GM12878 (cell line): ENCODE measurements at regions not wholly inside any gene's neighbourhood (a gene's known extent, or its start where the extent isn't known, plus 50 kb on each side); places are given as distances from the start of the nearest gene placed in this dataset.
"Not testable (repeated sequence)": the region's sequence is repeated elsewhere in the genome, so short reads cannot be mapped to it uniquely, and the experiment has no call there.

ENCODE experiments used
- ATAC-seq: fragments of 200-7000 bp; cut with Tn5 transposase; 3 replicates; pipeline ENCODE4 v1.9.1; 2020; ENCODE audit warnings: mild to moderate bottlenecking, moderate library complexity
- BruUV-seq: library from RNA; stranded (reverse); fragments of 400-500 nt; replicated peaks from 2 replicates; lab custom pipeline; 2021; lab: Mats Ljungman, UMichigan
- CTCF ChIA-PET: fragments of 300-600 bp; sonication (Branson Sonifier 250); formaldehyde crosslinking; extraction: SDS; loops from one replicate; lab custom pipeline; 2021; ENCODE audit warnings: inconsistent platforms; lab: Yijun Ruan, JAX
- POLR2A ChIA-PET: fragments of 350-600 bp; formaldehyde crosslinking; extraction: SDS; loops from one replicate; lab custom pipeline; 2021; ENCODE audit warnings: inconsistent platforms; lab: Charles Lee
- RAD21 ChIA-PET: fragments of 300-600 bp; sonication (Branson Sonifier 250); formaldehyde crosslinking; loops from one replicate; lab custom pipeline; 2023; ENCODE audit warnings: antibody characterized with exemption; ENCODE audit not compliant: unreplicated experiment; lab: Charles Lee
- SMC1A ChIA-PET: fragments of 300-600 bp; sonication (Branson Sonifier 250); formaldehyde crosslinking; loops from one replicate; lab custom pipeline; 2023; ENCODE audit not compliant: unreplicated experiment, uncharacterized antibody; lab: Charles Lee
- DNase-seq: peaks from one replicate; pipeline ENCODE4 v3.0.0-alpha.2; 2011; ENCODE audit warnings: low read depth, low spot score
- FAIRE-seq: peaks from 3 replicates; lab custom pipeline; 2011; peaks lifted over from hg19 to GRCh38; lab: Jason Lieb, UNC
- H2AFZ ChIP-seq: 2 replicates; pipeline ENCODE4 v1.6.0; 2011; ENCODE audit warnings: low read depth, low read length, control low read depth; ENCODE audit not compliant: control insufficient read depth
- H3K27ac ChIP-seq: 2 replicates; pipeline ENCODE4 v1.5.1; 2011; ENCODE audit warnings: control low read depth; ENCODE audit not compliant: control insufficient read depth, insufficient read depth
- H3K27me3 ChIP-seq, 2 experiments: replicated peaks in 1 of 2; 2 replicates each; pipeline versions ENCODE4 v1.6.0 to v1.6.1; 2011; ENCODE audit warnings: low read length in 1 of 2; ENCODE audit not compliant: control insufficient read depth in 2 of 2, insufficient read depth in 2 of 2
- H3K36me3 ChIP-seq, 2 experiments: 2 replicates each; pipeline ENCODE4 v1.5.1; 2011; ENCODE audit warnings: low read length in 1 of 2; ENCODE audit not compliant: control insufficient read depth in 2 of 2, insufficient read depth in 2 of 2
- H3K4me1 ChIP-seq: 2 replicates; pipeline ENCODE4 v1.6.1; 2011; ENCODE audit warnings: mild to moderate bottlenecking, low read length, moderate library complexity, mixed read lengths; ENCODE audit not compliant: control insufficient read depth, insufficient read depth
- H3K4me2 ChIP-seq: 2 replicates; pipeline ENCODE4 v1.6.0; 2011; ENCODE audit warnings: control low read depth; ENCODE audit not compliant: control insufficient read depth, insufficient read depth
- H3K4me3 ChIP-seq: fragments of 200-600 bp; sonication (generic); 2 replicates; pipeline ENCODE4 v1.5.1; 2016
- H3K79me2 ChIP-seq: 2 replicates; pipeline ENCODE4 v1.6.0; 2011; ENCODE audit warnings: low read length; ENCODE audit not compliant: control insufficient read depth, insufficient read depth
- H3K9ac ChIP-seq: 2 replicates; pipeline ENCODE4 v1.8.0; 2011; ENCODE audit warnings: low read length, control low read depth, mixed read lengths; ENCODE audit not compliant: control insufficient read depth, insufficient read depth
- H3K9me3 ChIP-seq: replicated peaks from 3 replicates; pipeline ENCODE4 v1.5.1; 2011; ENCODE audit warnings: mild to moderate bottlenecking, low read length; ENCODE audit not compliant: control insufficient read depth, insufficient read depth
- H4K20me1 ChIP-seq: 2 replicates; pipeline ENCODE4 v1.6.0; 2011; ENCODE audit not compliant: control insufficient read depth, insufficient read depth
- KDM1A ChIP-seq: fragments of 200-600 bp; sonication (generic); IDR thresholded peaks from 2 replicates; pipeline ENCODE4 v1.6.1; 2016; ENCODE audit warnings: borderline replicate concordance
- MTA2 ChIP-seq: fragments of 450-650 bp; IDR thresholded peaks from 2 replicates; pipeline ENCODE4 v1.6.1; 2016; ENCODE audit warnings: low read depth, mild to moderate bottlenecking, moderate library complexity
- SIN3A ChIP-seq: IDR thresholded peaks from 2 replicates; pipeline ENCODE4 v1.6.1; 2012; ENCODE audit warnings: low read depth, low read length, improper control_type of control experiment
- SMAD1 ChIP-seq: fragments of 450-650 bp; IDR thresholded peaks from 2 replicates; pipeline ENCODE4 v1.6.1; 2018; ENCODE audit warnings: mild to moderate bottlenecking, low read depth; ENCODE audit not compliant: partially characterized antibody
- STAT1 ChIP-seq: fragments of 450-650 bp; conservative IDR thresholded peaks from 2 replicates; pipeline ENCODE4 v1.6.1; 2014; ENCODE audit warnings: antibody characterized with exemption, mild to moderate bottlenecking
- WGBS: methylation state at CpG from one replicate; pipeline ENCODE4 v1.1.6; 2016; ENCODE audit warnings: low lambda C conversion rate; ENCODE audit not compliant: insufficient replicate concordance, insufficient coverage; ENCODE audit errors: missing lambda C conversion rate; 5-methylcytosine and 5-hydroxymethylcytosine counted together
- in situ Hi-C: fragments of 300-500 bp; cut with MboI; formaldehyde crosslinking; loops from 9 replicates; pipeline ENCODE4 v1.14.3; 2018; ENCODE audit warnings: mixed read lengths
- intact Hi-C: fragments of 100-400 bp; cut with micrococcal nuclease; formaldehyde crosslinking; loops from one replicate; pipeline ENCODE4 v1.14.2; 2022; ENCODE audit not compliant: unreplicated experiment
- TF ChIP-seq, protein P1 (sequence below): fragments of 450-650 bp; IDR thresholded peaks from 2 replicates; pipeline ENCODE4 v1.6.1; 2017; ENCODE audit warnings: borderline replicate concordance
- TF ChIP-seq, protein P2 (sequence below), 3 experiments: IDR thresholded peaks in 2 of 3; conservative IDR thresholded peaks in 1 of 3; 2 replicates each; pipeline ENCODE4 v1.5.1; 2011; ENCODE audit warnings: low read depth in 3 of 3, low read length in 3 of 3, mild to moderate bottlenecking in 3 of 3, control low read depth in 2 of 3, moderate library complexity in 2 of 3, inconsistent platforms in 1 of 3, mixed read lengths in 1 of 3; ENCODE audit not compliant: control insufficient read depth in 2 of 3, insufficient read depth in 1 of 3; ENCODE audit errors: extremely low read depth in 1 of 3
- TF ChIP-seq, protein P3 (sequence below): fragments of 450-650 bp; IDR thresholded peaks from 2 replicates; pipeline ENCODE4 v1.6.1; 2017; ENCODE audit warnings: mild to moderate bottlenecking, moderate library complexity

DNA sequence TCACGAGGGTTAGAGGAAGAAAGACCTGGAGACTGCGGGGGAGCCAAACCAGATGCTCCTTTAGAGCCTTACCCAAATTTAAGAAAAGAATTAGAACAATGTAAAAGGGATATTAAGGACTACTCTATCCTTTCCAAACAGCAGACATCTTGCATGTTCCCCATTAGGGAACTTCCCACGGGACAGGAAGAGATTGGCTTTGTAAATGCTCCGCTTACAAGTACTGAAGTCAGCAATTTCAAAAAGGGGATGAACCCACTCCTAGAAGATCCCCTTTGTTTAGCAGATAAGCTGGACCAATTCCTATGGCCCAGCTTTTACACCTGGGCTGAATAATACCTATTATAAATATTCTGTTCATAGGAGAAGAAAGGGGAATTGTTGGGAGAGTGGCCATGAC is 74.2 kb downstream of the APOBEC1 start:
- no peak overlapping the region for H2AFZ ChIP-seq
- ATAC-seq (no peak), FAIRE-seq (no peak)
- ChIA-PET POLR2A (no interaction called here), RAD21 (no interaction called here), SMC1A (no interaction called here), CTCF (interaction anchor here (1.3 kb wide), 1 partner anchor 48 kb away, joined by 4 read pairs; no protein-coding TSS in a partner anchor)
- no peak overlapping the region for H3K4me3 ChIP-seq
- no peaks in the 10 kb centered on the region for H3K36me3 ChIP-seq
- H3K9me3 ChIP-seq, result no peaks in the 10 kb centered on the region
- H3K27me3 ChIP-seq, result no peaks in the 10 kb centered on the region
- no peaks in the 10 kb centered on the region for H3K4me1 ChIP-seq
- no peak overlapping the region for H3K27ac ChIP-seq
- H3K79me2 ChIP-seq, result no peaks in the 10 kb centered on the region
- no peak overlapping the region for H3K4me2 ChIP-seq
- H3K9ac ChIP-seq, result no peak overlapping the region
- intact Hi-C loops, result no loop called here
- no peaks in the 10 kb centered on the region for H4K20me1 ChIP-seq
- in situ Hi-C loops, result no loop called here
- BruUV-seq, result no TSS peak
- TF ChIP-seq STAT1 (no peak), SIN3A (no peak), MTA2 (no peak), KDM1A (no peak), SMAD1 (no peak)
- TF ChIP-seq, protein P1, sequence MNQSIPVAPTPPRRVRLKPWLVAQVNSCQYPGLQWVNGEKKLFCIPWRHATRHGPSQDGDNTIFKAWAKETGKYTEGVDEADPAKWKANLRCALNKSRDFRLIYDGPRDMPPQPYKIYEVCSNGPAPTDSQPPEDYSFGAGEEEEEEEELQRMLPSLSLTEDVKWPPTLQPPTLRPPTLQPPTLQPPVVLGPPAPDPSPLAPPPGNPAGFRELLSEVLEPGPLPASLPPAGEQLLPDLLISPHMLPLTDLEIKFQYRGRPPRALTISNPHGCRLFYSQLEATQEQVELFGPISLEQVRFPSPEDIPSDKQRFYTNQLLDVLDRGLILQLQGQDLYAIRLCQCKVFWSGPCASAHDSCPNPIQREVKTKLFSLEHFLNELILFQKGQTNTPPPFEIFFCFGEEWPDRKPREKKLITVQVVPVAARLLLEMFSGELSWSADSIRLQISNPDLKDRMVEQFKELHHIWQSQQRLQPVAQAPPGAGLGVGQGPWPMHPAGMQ, result no peak
- TF ChIP-seq, protein P2, sequence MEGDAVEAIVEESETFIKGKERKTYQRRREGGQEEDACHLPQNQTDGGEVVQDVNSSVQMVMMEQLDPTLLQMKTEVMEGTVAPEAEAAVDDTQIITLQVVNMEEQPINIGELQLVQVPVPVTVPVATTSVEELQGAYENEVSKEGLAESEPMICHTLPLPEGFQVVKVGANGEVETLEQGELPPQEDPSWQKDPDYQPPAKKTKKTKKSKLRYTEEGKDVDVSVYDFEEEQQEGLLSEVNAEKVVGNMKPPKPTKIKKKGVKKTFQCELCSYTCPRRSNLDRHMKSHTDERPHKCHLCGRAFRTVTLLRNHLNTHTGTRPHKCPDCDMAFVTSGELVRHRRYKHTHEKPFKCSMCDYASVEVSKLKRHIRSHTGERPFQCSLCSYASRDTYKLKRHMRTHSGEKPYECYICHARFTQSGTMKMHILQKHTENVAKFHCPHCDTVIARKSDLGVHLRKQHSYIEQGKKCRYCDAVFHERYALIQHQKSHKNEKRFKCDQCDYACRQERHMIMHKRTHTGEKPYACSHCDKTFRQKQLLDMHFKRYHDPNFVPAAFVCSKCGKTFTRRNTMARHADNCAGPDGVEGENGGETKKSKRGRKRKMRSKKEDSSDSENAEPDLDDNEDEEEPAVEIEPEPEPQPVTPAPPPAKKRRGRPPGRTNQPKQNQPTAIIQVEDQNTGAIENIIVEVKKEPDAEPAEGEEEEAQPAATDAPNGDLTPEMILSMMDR (IDR thresholded peaks at IDR 0.05 in 2 of 3, conservative IDR thresholded peaks at IDR 0.05 in 1 of 3; ENCODE audit: control insufficient read depth in 2 of 3, extremely low read depth in 1 of 3, insufficient read depth in 1 of 3, low read depth in 3 of 3, low read length in 3 of 3), result no peak
- TF ChIP-seq, protein P3, sequence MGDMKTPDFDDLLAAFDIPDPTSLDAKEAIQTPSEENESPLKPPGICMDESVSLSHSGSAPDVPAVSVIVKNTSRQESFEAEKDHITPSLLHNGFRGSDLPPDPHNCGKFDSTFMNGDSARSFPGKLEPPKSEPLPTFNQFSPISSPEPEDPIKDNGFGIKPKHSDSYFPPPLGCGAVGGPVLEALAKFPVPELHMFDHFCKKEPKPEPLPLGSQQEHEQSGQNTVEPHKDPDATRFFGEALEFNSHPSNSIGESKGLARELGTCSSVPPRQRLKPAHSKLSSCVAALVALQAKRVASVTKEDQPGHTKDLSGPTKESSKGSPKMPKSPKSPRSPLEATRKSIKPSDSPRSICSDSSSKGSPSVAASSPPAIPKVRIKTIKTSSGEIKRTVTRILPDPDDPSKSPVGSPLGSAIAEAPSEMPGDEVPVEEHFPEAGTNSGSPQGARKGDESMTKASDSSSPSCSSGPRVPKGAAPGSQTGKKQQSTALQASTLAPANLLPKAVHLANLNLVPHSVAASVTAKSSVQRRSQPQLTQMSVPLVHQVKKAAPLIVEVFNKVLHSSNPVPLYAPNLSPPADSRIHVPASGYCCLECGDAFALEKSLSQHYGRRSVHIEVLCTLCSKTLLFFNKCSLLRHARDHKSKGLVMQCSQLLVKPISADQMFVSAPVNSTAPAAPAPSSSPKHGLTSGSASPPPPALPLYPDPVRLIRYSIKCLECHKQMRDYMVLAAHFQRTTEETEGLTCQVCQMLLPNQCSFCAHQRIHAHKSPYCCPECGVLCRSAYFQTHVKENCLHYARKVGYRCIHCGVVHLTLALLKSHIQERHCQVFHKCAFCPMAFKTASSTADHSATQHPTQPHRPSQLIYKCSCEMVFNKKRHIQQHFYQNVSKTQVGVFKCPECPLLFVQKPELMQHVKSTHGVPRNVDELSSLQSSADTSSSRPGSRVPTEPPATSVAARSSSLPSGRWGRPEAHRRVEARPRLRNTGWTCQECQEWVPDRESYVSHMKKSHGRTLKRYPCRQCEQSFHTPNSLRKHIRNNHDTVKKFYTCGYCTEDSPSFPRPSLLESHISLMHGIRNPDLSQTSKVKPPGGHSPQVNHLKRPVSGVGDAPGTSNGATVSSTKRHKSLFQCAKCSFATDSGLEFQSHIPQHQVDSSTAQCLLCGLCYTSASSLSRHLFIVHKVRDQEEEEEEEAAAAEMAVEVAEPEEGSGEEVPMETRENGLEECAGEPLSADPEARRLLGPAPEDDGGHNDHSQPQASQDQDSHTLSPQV, result no peak
- TF ChIP-seq, all 136 proteins: peak for 0
- WGBS, result 74% methylated on average over 4 of the region's 4 CpGs
- no peak for DNase-seq

DNA sequence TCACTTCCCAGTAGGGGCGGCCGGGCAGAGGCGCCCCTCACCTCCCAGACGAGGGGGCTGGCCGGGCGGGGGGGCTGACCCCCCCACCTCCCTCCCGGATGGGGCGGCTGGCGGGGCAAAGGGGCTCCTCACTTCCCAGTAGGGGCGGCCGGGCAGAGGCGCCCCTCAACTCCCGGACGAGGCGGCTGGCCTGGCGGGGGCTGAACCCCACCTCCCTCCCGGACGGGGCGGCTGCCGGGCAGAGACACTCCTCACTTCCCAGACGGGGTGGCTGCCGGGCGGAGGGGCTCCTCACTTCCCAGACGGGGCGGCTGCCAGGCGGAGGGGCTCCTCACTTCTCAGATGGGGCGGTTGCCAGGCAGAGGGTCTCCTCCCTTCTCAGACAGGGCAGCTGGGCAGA is 75.6 kb downstream of the APOBEC1 start:
- DNase-seq, POLR2A ChIA-PET, H3K36me3 ChIP-seq, H3K9me3 ChIP-seq, H3K9ac ChIP-seq, H4K20me1 ChIP-seq, H3K4me1 ChIP-seq, H3K4me3 ChIP-seq, H3K79me2 ChIP-seq, H2AFZ ChIP-seq, CTCF ChIA-PET, in situ Hi-C loops, SMC1A ChIA-PET, intact Hi-C loops, ATAC-seq, RAD21 ChIA-PET, BruUV-seq, FAIRE-seq, H3K27ac ChIP-seq, H3K27me3 ChIP-seq, H3K4me2 ChIP-seq: not testable (repeated sequence)
- 96% methylated on average over 14 of the region's 27 CpGs for WGBS
